T follicular helper cell (primary cell): ENCODE measurements at regions not wholly inside any gene's neighbourhood (a gene's known extent, or its start where the extent isn't known, plus 50 kb on each side); places are given as distances from the start of the nearest gene placed in this dataset.

Experiments used
- DNase-seq: peaks from one replicate; pipeline ENCODE4 v3.0.0-alpha.2; 2020; ENCODE audit warnings: low read depth

- DNase-seq, result no peak
Measured at GRCh38 chr1:58891347-58891746, 107.5 kb upstream of the JUN start.

- DNase-seq, result no peak
Measured at GRCh38 chr1:58893257-58893869, 109.5 kb upstream of the JUN start.

DNA sequence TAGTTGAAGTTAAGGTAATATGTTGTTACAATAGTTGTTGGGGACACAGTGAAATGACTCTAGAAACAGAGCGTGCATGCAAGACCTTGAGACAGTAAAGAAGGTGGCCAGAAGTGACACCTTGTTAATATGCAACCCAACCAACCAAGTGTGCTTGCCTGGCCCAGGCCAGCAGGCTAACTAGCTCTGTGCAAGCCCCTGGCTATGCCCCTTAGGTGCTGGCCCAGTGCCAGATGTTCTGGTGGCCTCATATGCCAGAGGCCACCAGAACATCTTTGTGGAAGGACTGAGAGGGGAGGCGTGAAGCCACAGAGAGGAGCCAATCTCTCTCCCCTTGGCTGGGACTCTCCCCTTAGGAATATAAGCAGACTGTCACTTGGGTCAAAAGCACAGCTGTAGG, 111.2 kb upstream of the JUN start:
- no peak for DNase-seq

GRCh38 chr1:58895559-58896145, 111.8 kb upstream of the JUN start:
- no peak for DNase-seq

GRCh38 chr1:58896246-58897183, 112.7 kb upstream of the JUN start:
- no peak for DNase-seq

DNA sequence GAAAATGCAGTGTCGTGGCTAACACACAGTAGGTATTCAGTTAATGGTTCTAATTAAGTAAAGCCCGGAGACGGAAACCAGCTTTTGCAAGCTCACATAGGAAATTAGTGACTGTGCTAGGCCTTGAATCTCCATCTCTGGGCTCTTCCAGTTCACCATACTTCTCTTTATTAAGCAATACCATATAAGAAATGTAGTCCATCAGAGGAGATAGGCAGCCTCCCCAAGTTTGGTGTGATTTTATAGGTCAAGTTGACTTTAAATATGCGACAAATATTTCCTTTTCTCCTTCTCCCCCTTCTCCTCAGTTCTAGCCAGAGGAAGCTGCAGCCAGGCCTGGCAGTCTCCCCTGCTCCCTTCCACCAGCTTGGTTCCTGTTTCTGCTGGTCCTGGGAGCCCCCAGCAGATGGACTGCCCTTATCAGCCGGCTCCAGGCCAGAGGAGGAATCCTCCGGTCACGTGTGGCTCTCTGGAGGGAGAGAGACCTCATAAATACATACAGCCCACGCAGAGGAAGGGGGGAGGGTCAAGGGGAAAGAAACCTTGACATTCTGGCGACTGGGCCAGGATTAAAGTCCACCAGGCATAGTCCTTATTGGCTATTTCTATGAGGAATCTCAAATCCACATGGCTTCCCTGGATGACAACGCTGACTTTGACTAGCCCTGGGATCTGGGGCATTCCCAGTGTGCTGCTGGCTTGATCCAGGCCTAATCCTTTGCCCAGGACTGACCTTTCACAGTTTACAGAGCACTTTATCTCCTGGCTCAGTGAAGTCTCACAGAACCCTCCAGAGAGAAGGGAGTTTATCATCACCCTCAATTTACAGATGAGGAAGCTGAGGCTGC, 115.1 kb upstream of the JUN start:
- DNase-seq, result no peak

- DNase-seq, result no peak
Measured at GRCh38 chr1:58899587-58900271, 115.9 kb upstream of the JUN start.

DNA sequence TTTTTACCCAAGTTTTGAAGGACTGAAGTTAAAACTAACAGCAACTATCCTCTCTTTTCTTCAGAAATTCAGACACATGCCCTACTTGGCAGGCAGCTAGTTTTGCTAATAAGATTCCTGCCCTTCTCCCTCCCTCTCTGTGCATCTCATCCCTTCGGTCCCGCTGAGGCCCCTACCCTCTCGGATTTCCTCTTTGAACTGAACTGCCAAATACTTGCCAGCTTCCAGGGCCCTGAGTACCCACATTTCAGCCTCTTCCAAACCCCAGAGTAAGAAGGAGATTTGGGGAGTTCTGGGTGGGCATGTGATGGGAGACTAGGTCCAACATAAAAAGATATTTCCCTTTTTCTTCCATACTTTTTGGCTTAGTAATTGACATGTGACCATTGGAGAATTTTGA, 116.5 kb upstream of the JUN start:
- no peak for DNase-seq

DNA sequence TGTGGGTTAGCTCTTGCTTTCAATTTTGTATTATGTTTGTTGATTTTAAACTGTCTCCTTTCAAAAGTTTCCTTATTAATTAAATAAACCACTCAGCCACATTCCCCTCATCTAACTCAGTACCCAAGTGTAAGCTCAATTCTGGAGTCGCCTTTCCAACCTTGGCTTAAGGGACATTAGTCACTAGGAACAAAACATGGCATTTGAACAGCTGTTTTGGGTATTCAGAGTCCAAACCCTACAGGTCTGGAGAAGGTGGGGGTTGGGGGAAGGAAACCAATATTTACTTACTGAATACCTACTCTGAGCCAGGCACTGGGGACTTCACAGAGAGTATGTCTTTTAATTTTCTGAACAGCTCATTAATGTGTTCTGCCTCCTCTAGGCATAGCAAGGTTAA, 117.2 kb upstream of the JUN start:
- no peak for DNase-seq

DNA sequence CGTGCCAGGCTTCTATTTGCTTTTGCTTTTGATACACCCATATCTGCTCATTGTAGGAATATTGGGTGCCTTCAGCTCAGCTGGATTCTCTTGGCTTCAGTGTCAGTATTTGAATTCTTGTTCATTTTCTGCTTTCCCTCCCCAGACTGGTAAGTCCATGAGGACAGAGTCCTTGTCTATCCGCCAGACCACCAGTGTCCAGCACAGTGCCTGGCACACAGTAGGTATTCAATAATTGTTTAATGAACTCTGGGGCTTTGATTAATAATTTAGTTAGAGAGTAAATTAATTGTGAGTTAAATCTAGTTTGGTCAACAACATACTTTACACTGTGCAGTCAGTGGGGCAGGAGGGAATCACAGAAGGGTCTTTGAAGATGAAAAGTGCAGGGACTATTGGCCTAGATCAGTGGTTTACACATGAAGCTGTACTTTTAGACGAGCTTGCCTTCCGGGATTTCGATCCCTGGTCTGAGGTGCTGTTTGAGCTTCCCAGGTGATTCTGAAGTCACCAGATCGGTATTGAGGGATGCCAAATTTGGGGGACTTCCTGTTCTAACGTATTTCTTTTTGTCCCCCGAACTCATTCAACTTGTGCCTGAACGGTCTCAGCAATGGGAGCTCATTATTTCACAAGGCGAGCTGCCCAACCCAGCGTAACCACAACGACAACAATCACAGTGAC, 119.1 kb upstream of the JUN start:
- no peak for DNase-seq

- peak; percentile 34 for DNase-seq
Measured at GRCh38 chr1:58903514-58904298, 119.9 kb upstream of the JUN start.

- DNase-seq, result no peak
Measured at GRCh38 chr1:58904299-58905125, 120.7 kb upstream of the JUN start.

DNA sequence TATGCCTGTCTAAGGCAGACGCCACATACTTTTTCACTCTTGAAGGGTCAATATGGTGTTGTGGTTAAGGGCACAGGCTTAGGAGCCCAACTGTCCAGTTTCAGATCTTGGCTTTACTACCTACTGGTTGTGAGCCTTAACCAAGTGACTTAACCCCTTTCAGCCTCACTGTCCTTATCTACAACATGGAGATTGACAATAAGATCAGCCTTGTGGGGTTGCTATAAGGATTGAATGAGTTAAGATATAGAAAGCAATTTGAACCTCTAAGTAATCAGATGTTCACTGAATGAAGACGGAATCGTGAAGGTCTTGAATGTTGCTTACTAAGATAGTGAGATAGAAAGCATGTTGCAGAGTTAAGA, 121.3 kb upstream of the JUN start:
- no peak for DNase-seq

DNA sequence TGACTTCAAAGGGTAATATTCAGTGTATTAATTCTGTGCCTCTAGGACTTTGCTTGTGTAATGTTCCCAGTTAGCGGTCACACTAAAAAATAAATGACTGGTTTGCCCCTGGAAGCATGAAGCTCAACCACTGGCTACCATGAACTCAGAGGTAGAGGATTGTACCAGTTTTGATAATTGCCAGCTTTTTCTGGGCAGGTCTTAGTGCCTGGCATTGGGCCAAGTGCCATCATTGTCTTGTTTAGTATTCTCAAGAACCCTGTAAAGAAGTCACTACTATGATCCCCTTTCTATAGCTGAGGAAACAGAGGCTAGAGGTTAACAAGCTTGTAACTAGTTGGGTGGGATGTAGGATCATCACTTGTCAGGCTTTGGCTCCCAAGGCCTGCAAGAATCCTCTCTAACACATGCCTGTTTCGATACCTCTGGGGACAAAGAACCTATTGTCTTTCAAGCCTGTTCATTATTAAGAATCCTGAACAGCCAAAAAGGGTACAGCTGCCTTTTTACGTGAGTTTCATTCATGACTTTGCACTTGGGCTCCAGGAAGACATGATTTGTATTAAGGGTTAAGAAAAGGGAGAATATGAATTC, 121.9 kb upstream of the JUN start:
- DNase-seq, result no peak

- no peak for DNase-seq
Measured at GRCh38 chr1:58907398-58907797, 123.6 kb upstream of the JUN start.

- DNase-seq, result no peak
Measured at GRCh38 chr1:58908561-58909560, 125.0 kb upstream of the JUN start.

GRCh38 chr1:58909914-58910681, 126.3 kb upstream of the JUN start:
- DNase-seq, result no peak
